Lower lobe of right lung (tissue), 2 donors: ENCODE measurements at regions not wholly inside any gene's neighbourhood (a gene's known extent, or its start where the extent isn't known, plus 50 kb on each side); places are given as distances from the start of the nearest gene placed in this dataset.

Experiments
- ATAC-seq, 2 donors: fragments of 200-7000 bp; cut with Tn5 transposase; one replicate each; pipeline ENCODE4 v1.9.1; 2020 to 2022; ENCODE audit warnings: mild to moderate bottlenecking in 2 of 2, moderate library complexity in 2 of 2
- DNase-seq: peaks from one replicate; pipeline ENCODE4 v3.0.0-alpha.2; 2020
- H3K27ac ChIP-seq: fragments of 200-600 bp; one replicate; pipeline ENCODE4 v1.8.0; 2022
- H3K27me3 ChIP-seq: fragments of 200-600 bp; one replicate; pipeline ENCODE4 v1.8.0; 2022; ENCODE audit warnings: low read depth
- H3K36me3 ChIP-seq: fragments of 200-600 bp; one replicate; pipeline ENCODE4 v1.8.0; 2022; ENCODE audit warnings: mild to moderate bottlenecking
- H3K4me1 ChIP-seq: fragments of 200-600 bp; one replicate; pipeline ENCODE4 v1.8.0; 2022
- H3K4me3 ChIP-seq: fragments of 200-600 bp; one replicate; pipeline ENCODE4 v1.8.0; 2022; ENCODE audit warnings: mild to moderate bottlenecking
- H3K9me3 ChIP-seq: fragments of 200-600 bp; one replicate; pipeline ENCODE4 v1.8.0; 2022
- intact Hi-C: fragments of 100-400 bp; cut with DNase I; formaldehyde crosslinking; loops from one replicate; pipeline ENCODE4 v1.11.0; 2022
- TF ChIP-seq, protein P1 (sequence below): fragments of 200-600 bp; IDR thresholded peaks from one replicate; pipeline ENCODE4 v1.8.0; 2022; ENCODE audit warnings: antibody characterized with exemption, mild to moderate bottlenecking
- donor health status: DM: no; HTN: yes; CAD: no; lungs with severe emphysema.

DNA sequence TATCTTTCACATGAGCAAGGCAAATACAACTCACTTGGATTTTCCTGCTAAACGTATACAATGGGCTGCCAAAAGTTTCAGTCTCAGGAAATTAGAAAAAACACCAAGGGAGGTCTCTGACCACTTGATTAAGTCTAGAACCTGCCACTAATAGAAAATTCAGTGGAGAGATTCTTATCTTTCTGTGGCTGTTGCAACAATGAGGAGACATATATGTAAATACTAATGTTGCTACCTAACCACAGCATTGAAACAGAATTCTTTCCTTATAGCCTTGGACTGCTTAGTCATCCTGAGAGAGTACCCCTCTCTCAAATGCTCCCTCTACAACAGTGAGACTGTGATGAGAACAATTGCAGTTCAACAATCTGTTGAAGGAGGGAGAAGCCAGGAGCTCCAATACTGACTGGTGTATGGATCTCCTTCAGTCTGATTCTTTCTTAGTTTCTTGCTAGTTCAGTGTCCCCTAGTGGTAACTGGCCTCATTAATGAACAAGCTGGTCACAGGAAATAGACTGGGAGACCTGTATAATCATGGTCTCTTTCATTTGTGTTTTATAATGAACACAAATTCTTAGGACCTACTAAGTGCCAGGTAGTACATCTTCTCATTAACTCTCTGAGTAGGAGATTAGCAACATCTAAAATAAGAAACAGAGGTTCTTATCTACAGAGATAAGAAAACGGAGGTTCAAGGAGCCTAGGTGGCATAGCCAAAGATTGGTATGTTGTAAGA is 164.5 kb downstream of the SLC38A4 start:
- H3K27me3 ChIP-seq: no peaks in the 10 kb centered on the region
- H3K9me3 ChIP-seq: no peaks in the 10 kb centered on the region
- no peaks in the 10 kb centered on the region for H3K36me3 ChIP-seq
- DNase-seq (no peak), ATAC-seq (peak; percentile 89 to 94)
- H3K4me3 ChIP-seq: no peak overlapping the region
- H3K27ac ChIP-seq: peak overlapping the region; percentile 50
- H3K4me1 ChIP-seq: peaks cover 33% of the 10 kb centered on the region
- TF ChIP-seq, protein P1, sequence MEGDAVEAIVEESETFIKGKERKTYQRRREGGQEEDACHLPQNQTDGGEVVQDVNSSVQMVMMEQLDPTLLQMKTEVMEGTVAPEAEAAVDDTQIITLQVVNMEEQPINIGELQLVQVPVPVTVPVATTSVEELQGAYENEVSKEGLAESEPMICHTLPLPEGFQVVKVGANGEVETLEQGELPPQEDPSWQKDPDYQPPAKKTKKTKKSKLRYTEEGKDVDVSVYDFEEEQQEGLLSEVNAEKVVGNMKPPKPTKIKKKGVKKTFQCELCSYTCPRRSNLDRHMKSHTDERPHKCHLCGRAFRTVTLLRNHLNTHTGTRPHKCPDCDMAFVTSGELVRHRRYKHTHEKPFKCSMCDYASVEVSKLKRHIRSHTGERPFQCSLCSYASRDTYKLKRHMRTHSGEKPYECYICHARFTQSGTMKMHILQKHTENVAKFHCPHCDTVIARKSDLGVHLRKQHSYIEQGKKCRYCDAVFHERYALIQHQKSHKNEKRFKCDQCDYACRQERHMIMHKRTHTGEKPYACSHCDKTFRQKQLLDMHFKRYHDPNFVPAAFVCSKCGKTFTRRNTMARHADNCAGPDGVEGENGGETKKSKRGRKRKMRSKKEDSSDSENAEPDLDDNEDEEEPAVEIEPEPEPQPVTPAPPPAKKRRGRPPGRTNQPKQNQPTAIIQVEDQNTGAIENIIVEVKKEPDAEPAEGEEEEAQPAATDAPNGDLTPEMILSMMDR: peak; percentile 76
- intact Hi-C loops: no loop called here

DNA sequence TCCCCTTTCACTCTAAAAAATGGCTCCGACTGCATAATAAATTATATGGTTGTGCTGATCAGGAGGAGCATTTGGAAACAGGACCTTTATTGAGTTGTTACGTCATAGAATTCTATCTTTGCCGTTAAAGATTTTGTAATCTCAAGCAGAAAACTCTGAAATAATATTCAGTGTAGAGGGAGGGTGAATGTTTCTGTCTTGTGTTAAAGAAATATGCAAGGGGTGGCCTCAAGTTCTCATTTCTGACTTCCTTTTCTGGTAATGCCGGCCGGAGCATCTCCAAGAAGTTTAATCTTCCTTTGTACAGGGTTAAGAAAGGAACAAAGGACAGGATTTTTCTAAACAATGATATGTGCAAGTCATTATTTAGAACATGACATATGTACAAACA is 165.1 kb downstream of the SLC38A4 start:
- TF ChIP-seq, protein P1: no peak
- no peaks in the 10 kb centered on the region for H3K27me3 ChIP-seq
- ATAC-seq (peak; percentile 52), DNase-seq (no peak)
- no peaks in the 10 kb centered on the region for H3K36me3 ChIP-seq
- no peaks in the 10 kb centered on the region for H3K9me3 ChIP-seq
- intact Hi-C loops: no loop called here
- peak overlapping the region; percentile 50 for H3K27ac ChIP-seq
- H3K4me3 ChIP-seq: no peak overlapping the region
- peaks cover 33% of the 10 kb centered on the region for H3K4me1 ChIP-seq

DNA sequence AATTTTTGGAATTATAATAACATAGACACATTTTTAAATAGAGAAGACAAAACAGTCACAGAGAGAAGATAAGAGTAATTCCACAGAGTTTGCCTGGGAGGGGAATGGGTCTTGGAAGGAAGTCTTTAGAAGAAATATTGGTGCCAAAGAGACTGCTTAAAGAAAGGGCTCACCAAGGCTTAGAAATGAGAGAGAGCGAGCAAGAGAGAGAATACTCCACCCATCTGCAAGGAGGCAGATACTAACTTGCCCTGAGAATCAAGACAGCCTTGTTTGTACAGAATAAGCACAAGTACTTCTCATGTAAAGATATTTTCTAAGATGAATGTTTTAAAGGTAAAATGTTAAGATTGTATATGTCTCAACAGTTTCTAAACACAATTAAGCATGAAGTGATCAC is 165.5 kb downstream of the SLC38A4 start:
- Histone ChIP-seq H3K4me3 (no peak overlapping the region), H3K4me1 (peaks cover 33% of the 10 kb centered on the region), H3K36me3 (no peaks in the 10 kb centered on the region), H3K9me3 (no peaks in the 10 kb centered on the region), H3K27me3 (no peaks in the 10 kb centered on the region), H3K27ac (peak overlapping the region; percentile 50)
- no peak for ATAC-seq
- DNase-seq: no peak
- intact Hi-C loops: no loop called here
- TF ChIP-seq, protein P1: no peak

DNA sequence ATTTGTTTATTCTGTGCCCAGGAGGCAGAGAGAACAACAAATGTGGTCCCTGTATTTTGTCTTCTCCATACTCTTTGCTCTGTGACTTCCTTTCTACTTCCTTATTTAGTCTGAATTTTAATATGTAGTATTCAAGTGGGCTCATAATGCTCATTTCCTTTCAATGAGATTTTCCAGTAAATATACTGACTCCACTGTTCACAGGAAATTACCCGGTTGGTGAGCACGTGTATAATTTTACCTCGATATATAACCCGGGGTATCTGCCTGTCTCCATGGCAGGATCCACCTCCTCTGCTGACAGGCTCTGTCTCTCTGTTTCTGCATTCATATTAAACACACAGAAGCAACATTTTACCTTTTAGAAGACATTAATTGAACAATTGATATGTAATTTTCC is 166.0 kb downstream of the SLC38A4 start:
- DNase-seq: no peak
- H3K27me3 ChIP-seq: no peaks in the 10 kb centered on the region
- intact Hi-C loops: no loop called here

DNA sequence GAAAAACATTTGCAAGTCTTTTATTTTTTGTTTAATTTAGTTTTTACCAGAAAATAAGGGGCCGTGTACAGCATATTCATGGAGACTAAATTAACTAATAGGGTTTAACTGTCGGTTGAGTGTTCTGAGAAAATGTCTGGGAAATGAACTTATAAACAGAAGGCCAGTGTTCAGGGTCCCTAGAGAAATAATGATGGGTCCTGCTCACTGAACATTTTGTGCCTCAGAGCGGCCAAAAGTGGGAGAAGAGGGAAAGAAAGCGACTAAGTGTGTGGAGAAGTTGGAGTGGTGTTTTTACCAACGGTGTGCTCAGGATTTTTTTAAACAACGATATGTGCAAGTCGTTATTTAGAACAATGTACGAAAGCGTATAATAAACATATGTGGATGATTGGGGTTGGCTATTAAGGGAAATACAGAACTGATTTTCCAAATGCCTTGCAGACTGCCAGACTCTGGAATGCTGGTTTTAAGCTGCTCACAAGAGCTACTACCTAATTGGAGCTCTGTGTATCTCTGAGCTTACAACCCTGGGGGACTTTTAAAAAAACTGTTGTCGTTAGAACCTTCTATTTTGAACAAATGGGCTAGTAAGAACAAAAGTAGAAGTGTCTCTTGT is 166.7 kb downstream of the SLC38A4 start:
- TF ChIP-seq, protein P1: no peak
- H3K4me1 ChIP-seq: peaks cover 33% of the 10 kb centered on the region
- ATAC-seq (no peak), DNase-seq (no peak)
- intact Hi-C loops: no loop called here
- no peaks in the 10 kb centered on the region for H3K9me3 ChIP-seq
- H3K27ac ChIP-seq: peak overlapping the region; percentile 50
- no peak overlapping the region for H3K4me3 ChIP-seq
- no peaks in the 10 kb centered on the region for H3K27me3 ChIP-seq
- H3K36me3 ChIP-seq: no peaks in the 10 kb centered on the region

More for the DNA sequence above, 166.0 kb downstream of the SLC38A4 start:
- peak overlapping the region; percentile 50 for H3K27ac ChIP-seq
- no peak for ATAC-seq
- no peak overlapping the region for H3K4me3 ChIP-seq
- H3K4me1 ChIP-seq: peaks cover 33% of the 10 kb centered on the region
- H3K9me3 ChIP-seq: no peaks in the 10 kb centered on the region
- TF ChIP-seq, protein P1: no peak
- no peaks in the 10 kb centered on the region for H3K36me3 ChIP-seq
